ENCODE measurements at regions not wholly inside any gene's neighbourhood (a gene's known extent, or its start where the extent isn't known, plus 50 kb on each side); places are given as distances from the start of the nearest gene placed in this dataset.
"Not testable (repeated sequence)": the region's sequence is repeated elsewhere in the genome, so short reads cannot be mapped to it uniquely, and the experiment has no call there.

DNA sequence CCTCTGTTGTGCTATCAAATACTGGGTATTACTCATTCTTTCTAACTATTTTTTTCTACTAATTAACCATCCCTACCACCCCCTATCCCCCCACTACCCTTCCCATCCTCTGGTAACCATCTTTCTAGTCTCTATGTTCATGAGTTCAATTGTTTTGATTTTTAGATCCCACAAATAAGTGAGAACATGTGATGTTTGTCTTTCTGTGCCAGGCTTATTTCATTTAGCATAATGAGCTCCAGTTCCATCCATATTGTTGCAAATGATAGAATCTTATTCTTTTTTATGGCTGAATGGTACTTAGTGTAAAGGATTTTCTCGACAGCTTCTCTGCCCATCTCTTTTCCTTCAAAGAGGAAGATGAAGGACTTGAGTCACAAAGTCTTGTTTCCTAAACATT lies 138.0 kb upstream of the CPHXL start:
- H3K27ac ChIP-seq, result no peak overlapping the region
- no peaks in the 10 kb centered on the region for H3K9me3 ChIP-seq
- H3K36me3 ChIP-seq, result no peaks in the 10 kb centered on the region
- DNase-seq, result no peak
- H3K4me1 ChIP-seq, result no peaks in the 10 kb centered on the region
- intact Hi-C loops (cut with DNase I), result no loop called here
- H3K4me3 ChIP-seq, result no peak overlapping the region
- no peaks in the 10 kb centered on the region for H3K27me3 ChIP-seq
- WGBS (ENCODE audit: insufficient coverage, low coverage, low lambda C conversion rate, missing lambda C conversion rate), result 53% methylated on average over 1 of the region's 1 CpG
- TF ChIP-seq, protein P1, sequence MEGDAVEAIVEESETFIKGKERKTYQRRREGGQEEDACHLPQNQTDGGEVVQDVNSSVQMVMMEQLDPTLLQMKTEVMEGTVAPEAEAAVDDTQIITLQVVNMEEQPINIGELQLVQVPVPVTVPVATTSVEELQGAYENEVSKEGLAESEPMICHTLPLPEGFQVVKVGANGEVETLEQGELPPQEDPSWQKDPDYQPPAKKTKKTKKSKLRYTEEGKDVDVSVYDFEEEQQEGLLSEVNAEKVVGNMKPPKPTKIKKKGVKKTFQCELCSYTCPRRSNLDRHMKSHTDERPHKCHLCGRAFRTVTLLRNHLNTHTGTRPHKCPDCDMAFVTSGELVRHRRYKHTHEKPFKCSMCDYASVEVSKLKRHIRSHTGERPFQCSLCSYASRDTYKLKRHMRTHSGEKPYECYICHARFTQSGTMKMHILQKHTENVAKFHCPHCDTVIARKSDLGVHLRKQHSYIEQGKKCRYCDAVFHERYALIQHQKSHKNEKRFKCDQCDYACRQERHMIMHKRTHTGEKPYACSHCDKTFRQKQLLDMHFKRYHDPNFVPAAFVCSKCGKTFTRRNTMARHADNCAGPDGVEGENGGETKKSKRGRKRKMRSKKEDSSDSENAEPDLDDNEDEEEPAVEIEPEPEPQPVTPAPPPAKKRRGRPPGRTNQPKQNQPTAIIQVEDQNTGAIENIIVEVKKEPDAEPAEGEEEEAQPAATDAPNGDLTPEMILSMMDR (IDR thresholded peaks at IDR 0.05), result no peak
- no peak for TF ChIP-seq POLR2A (IDR thresholded peaks at IDR 0.05)
- no peak for ATAC-seq

DNA sequence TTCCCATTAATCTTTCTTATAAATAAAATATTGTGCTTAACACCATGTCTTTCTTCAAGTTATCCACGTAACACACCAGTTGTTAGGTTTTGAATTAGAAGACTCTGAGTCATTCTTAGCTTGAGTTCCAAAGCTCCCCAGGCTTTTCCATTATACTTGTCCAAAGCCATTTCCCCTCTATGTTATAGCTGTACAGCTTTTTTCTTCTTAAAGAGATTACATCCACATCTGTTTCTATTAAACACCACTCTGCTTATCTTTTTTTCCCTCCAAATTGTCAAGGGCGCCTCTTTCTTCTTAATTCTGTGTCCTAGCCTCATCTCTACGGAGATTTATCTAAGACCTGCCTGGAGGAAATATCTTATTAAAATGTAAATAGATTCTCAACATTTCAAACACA lies 139.4 kb upstream of the CPHXL start:
- no peak for TF ChIP-seq POLR2A (IDR thresholded peaks at IDR 0.05)
- TF ChIP-seq, protein P1 (IDR thresholded peaks at IDR 0.05), result no peak
- DNase-seq (no peak), ATAC-seq (no peak)
- Histone ChIP-seq H3K4me3 (no peak overlapping the region), H3K27me3 (no peaks in the 10 kb centered on the region), H3K27ac (no peak overlapping the region), H3K9me3 (no peaks in the 10 kb centered on the region), H3K36me3 (no peaks in the 10 kb centered on the region), H3K4me1 (no peaks in the 10 kb centered on the region)
- intact Hi-C loops (cut with DNase I), result no loop called here
- WGBS (ENCODE audit: insufficient coverage, low coverage, low lambda C conversion rate, missing lambda C conversion rate), result 49% methylated on average over 3 of the region's 3 CpGs

DNA sequence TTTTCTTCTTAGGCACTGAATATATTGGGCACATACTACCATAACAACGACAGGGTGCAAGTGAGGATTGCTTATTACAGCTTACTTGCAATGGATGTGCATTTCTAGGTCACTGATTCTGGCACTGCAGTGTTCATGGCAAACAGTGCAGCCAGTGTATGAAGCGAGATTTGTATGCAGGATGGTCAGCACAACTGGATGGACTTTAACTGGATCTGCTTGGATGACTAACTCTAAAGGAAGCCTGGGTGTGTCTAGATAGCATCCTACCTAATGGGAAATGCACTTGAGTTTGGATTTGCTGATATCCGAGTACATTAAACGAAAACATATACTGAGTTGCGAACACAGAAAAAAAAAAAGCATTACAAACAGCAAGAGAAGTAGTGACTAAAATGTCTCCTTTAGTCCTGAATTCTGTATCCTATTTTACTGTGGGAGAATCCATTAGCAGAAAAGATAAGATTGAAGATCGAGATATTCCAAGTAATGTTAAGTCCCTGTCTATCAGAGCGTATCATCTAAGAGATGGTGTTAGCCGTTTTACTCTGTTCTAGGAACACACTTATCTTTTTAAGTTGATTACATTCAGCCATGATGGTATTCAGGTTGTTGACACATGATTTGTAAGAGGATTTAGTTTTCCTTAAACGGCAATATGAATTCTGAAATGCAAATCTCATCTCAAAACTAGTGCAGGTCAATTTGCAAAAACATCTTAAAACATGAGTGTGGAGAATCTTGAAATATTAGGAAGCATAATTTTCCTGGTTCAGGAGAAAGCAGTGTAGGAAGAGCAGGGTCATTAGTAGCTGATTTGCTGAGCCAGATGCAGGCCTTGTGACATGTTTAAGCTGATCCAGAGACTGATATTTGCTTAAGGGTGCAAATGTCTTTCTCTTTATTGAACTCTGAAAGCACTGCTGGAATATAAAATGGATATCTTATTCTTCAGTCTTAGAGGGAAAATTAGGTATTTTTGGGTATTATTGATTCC lies 142.6 kb upstream of the CPHXL start:
- no peak overlapping the region for H3K27ac ChIP-seq
- H3K27me3 ChIP-seq, result no peaks in the 10 kb centered on the region
- TF ChIP-seq, protein P1 (IDR thresholded peaks at IDR 0.05), result no peak
- no peak for TF ChIP-seq POLR2A (IDR thresholded peaks at IDR 0.05)
- DNase-seq (no peak), ATAC-seq (no peak)
- 41% methylated on average over 8 of the region's 9 CpGs for WGBS (ENCODE audit: insufficient coverage, low coverage, low lambda C conversion rate, missing lambda C conversion rate)
- no peaks in the 10 kb centered on the region for H3K36me3 ChIP-seq
- intact Hi-C loops (cut with DNase I), result no loop called here
- no peak overlapping the region for H3K4me3 ChIP-seq
- no peaks in the 10 kb centered on the region for H3K9me3 ChIP-seq
- H3K4me1 ChIP-seq, result no peaks in the 10 kb centered on the region

DNA sequence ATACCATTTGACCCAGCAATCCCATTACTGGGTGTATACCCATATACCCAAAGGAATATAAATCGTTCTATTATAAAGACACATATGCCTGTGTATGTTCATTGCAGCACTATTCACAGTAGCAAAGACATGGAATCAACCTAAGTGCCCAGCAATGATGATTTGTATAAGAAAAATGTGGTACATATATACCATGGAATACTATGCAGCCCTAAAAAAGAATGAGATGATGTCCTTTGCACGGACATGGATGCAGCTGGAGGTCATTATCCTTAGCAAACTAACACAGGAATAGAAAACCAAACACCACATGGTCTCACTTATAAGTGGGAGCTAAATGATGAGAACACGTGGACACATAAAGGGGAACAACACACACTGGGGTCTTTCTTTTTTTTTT lies 155.0 kb upstream of the CPHXL start:
- WGBS (ENCODE audit: insufficient coverage, low coverage, low lambda C conversion rate, missing lambda C conversion rate), result 75% methylated on average over 3 of the region's 3 CpGs
- intact Hi-C loops (cut with DNase I); ATAC-seq: not testable (repeated sequence)

DNA sequence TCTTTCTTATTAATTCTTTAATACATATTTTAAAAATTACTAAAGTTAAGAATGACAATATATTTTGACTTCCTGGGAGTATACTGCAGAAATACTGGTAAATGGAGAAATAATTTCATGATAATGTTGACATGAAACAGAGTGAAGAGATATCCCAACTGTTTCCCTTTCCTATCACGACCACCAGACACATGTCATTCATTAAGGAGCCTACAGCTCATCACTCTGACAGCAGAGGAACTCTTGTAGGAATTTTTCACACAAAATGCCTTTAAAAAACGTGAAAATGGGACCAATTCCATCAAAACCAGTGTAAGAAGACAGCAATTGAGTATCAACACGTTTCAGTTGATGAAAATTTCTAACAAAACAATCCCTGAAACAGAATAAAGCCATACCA lies 172.9 kb upstream of the CPHXL start:
- H3K27ac ChIP-seq, result no peak overlapping the region
- no peak for DNase-seq
- H3K4me1 ChIP-seq, result no peaks in the 10 kb centered on the region
- intact Hi-C loops (cut with DNase I), result no loop called here
- no peaks in the 10 kb centered on the region for H3K9me3 ChIP-seq
- WGBS (ENCODE audit: insufficient coverage, low coverage, low lambda C conversion rate, missing lambda C conversion rate), result 11% methylated on average over 3 of the region's 3 CpGs
- H3K4me3 ChIP-seq, result no peak overlapping the region
- TF ChIP-seq POLR2A (IDR thresholded peaks at IDR 0.05), result no peak
- TF ChIP-seq, protein P1 (IDR thresholded peaks at IDR 0.05), result no peak
- no peak for ATAC-seq
- no peaks in the 10 kb centered on the region for H3K36me3 ChIP-seq
- no peaks in the 10 kb centered on the region for H3K27me3 ChIP-seq

More for the DNA sequence above, 155.0 kb upstream of the CPHXL start:
- DNase-seq, H3K4me1 ChIP-seq, H3K27ac ChIP-seq, H3K4me3 ChIP-seq, H3K9me3 ChIP-seq, H3K27me3 ChIP-seq, H3K36me3 ChIP-seq: not testable (repeated sequence)
